Mucosa of descending colon (tissue), 3 donors: ENCODE measurements at regions not wholly inside any gene's neighbourhood (a gene's known extent, or its start where the extent isn't known, plus 50 kb on each side); places are given as distances from the start of the nearest gene placed in this dataset.

Source experiments
- ATAC-seq: fragments of 200-7000 bp; cut with Tn5 transposase; one replicate; pipeline ENCODE4 v1.9.1; 2020; ENCODE audit warnings: mild to moderate bottlenecking, moderate library complexity
- DNase-seq, 3 donors: peaks; one replicate each; pipeline ENCODE4 v3.0.0-alpha.2; 2020
- H3K36me3 ChIP-seq: fragments of 200-600 bp; one replicate; pipeline ENCODE4 v1.8.0; 2021; ENCODE audit warnings: low read depth, mild to moderate bottlenecking
- H3K4me1 ChIP-seq: fragments of 200-600 bp; one replicate; pipeline ENCODE4 v1.8.0; 2021; ENCODE audit warnings: low read depth, mild to moderate bottlenecking
- H3K4me3 ChIP-seq: fragments of 200-600 bp; one replicate; pipeline ENCODE4 v1.8.0; 2021; ENCODE audit warnings: mild to moderate bottlenecking
- H3K9me3 ChIP-seq: fragments of 200-600 bp; one replicate; pipeline ENCODE4 v1.8.0; 2021; ENCODE audit warnings: mild to moderate bottlenecking
- intact Hi-C, 2 donors: fragments of 100-400 bp; cut with DNase I in 1 of 2; cut with micrococcal nuclease in 1 of 2; formaldehyde crosslinking; loops; one replicate each; pipeline versions ENCODE4 v1.11.0 to v1.11.1; 2022; cut with DNase I, micrococcal nuclease
- TF ChIP-seq, protein P1 (sequence below): fragments of 200-600 bp; IDR thresholded peaks from one replicate; pipeline ENCODE4 v1.8.0; 2022; ENCODE audit warnings: antibody characterized with exemption, mild to moderate bottlenecking
- donor health status: DM: no; HTN: no; CAD: no; lungs with moderate emphysema.
- donor health status: DM: no; HTN: no; CAD: no.
- donor health status: DM: no; HTN: yes; CAD: no.

DNA sequence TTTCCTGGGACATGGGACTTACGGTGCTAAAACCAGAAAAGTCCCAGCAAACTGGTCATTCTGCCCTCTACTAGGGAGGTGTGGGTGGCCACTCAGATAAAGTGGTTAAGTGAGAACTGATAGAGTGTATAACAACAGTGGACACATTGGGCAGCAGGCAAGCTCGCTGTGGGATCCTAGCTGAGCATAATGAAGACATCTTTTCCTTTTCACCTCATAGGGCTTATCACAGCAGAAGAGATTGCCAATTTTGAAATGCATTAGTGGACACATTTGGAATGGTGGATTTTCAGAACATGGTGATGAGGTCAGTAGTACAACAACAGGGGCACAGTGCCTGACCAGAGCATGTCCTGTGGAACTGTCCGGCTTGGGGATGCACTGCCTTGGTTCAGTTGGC lies 477.1 kb upstream of the KIF2A start:
- H3K4me3 ChIP-seq: no peak overlapping the region
- TF ChIP-seq, protein P1, sequence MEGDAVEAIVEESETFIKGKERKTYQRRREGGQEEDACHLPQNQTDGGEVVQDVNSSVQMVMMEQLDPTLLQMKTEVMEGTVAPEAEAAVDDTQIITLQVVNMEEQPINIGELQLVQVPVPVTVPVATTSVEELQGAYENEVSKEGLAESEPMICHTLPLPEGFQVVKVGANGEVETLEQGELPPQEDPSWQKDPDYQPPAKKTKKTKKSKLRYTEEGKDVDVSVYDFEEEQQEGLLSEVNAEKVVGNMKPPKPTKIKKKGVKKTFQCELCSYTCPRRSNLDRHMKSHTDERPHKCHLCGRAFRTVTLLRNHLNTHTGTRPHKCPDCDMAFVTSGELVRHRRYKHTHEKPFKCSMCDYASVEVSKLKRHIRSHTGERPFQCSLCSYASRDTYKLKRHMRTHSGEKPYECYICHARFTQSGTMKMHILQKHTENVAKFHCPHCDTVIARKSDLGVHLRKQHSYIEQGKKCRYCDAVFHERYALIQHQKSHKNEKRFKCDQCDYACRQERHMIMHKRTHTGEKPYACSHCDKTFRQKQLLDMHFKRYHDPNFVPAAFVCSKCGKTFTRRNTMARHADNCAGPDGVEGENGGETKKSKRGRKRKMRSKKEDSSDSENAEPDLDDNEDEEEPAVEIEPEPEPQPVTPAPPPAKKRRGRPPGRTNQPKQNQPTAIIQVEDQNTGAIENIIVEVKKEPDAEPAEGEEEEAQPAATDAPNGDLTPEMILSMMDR: no peak
- H3K36me3 ChIP-seq: no peaks in the 10 kb centered on the region
- no peaks in the 10 kb centered on the region for H3K9me3 ChIP-seq
- intact Hi-C loops: no loop called here
- DNase-seq (no peak), ATAC-seq (no peak)
- no peaks in the 10 kb centered on the region for H3K4me1 ChIP-seq

DNA sequence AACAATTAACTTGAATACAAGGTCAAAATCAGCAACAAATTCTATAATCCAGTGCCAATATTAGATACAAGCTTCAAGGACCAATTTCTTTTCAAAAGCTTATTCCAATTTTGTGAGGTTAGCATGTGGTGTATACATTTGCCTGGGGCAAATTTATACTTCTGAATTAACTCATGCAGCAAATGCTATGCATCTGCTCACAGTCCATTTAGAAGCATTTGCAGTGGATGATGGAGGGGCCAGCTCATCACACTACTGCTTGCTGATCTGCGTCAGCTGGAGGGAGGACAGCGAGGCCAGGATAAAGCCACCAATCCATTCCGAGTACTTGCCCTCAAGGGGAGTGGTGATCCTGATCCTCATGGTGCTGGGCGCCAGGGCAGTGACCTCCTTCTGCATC lies 474.3 kb upstream of the KIF2A start:
- DNase-seq: no peak
- TF ChIP-seq, protein P1: no peak
- Histone ChIP-seq H3K4me3 (no peak overlapping the region), H3K9me3 (no peaks in the 10 kb centered on the region), H3K4me1 (no peaks in the 10 kb centered on the region), H3K36me3 (no peaks in the 10 kb centered on the region)
- intact Hi-C loops: no loop called here
- ATAC-seq: no peak

DNA sequence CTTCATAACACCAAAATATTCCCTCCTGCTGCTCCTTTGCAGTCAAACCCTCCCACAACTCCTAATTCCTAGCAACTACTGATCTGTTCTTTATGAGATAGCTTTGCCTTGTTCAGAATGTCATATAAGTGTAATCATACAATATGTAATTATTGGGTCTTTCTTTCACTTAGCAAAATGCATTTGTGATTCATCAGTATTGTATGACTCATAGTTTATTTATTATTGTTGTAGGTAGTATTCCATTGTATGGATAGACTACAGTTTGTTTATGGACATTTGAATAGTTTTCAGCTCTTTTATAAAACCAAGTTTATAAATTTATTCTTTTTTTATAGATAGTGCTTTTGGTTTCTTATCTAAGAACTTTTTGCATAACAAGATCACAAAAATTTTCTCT lies 468.2 kb upstream of the KIF2A start:
- Histone ChIP-seq H3K9me3 (no peaks in the 10 kb centered on the region), H3K4me3 (no peak overlapping the region), H3K36me3 (no peaks in the 10 kb centered on the region), H3K4me1 (no peaks in the 10 kb centered on the region)
- ATAC-seq (no peak), DNase-seq (no peak)
- TF ChIP-seq, protein P1: no peak
- intact Hi-C loops: no loop called here

DNA sequence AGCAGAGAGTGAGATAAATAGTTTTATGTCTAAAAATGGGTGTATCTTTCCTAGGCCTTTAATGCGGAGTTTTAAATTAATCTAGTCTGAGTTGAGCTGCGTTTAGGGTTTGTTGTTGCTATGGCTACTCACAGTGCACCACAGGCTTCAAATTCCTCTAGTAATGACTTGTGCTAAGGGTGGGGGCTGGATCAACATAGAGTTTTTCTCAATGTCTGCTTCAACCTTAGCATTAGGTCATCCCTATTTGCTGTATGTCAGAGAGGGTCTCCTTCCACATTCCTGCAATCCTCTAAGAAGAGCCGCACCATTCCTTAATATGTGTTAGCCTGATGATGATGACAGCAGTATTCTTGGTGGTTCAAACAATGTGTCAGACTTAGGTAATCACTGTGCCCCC lies 465.6 kb upstream of the KIF2A start:
- TF ChIP-seq, protein P1: no peak
- intact Hi-C loops: no loop called here
- DNase-seq: no peak

DNA sequence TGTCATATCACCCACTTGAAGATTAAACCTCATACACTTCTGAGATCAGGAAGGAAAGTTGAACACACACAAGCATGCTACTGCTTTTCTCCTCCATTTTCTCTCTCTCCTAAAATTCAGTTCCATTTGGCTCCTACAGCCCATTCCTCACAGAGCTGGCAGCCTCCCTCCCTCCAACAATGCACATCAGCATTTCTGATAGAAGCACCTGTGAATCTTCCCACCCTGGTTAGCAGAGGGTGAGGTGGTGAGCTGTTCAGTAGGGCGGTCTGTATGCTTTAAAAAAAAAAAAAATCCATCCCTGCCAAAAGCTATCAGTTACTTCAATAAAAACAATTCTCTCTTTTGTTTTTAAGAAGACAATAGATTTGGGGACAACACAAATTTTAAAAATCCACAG lies 463.2 kb upstream of the KIF2A start:
- no peak for DNase-seq
- H3K4me1 ChIP-seq: no peaks in the 10 kb centered on the region
- intact Hi-C loops: no loop called here
- TF ChIP-seq, protein P1: no peak
- H3K9me3 ChIP-seq: no peaks in the 10 kb centered on the region
- H3K4me3 ChIP-seq: no peak overlapping the region
- H3K36me3 ChIP-seq: no peaks in the 10 kb centered on the region
- ATAC-seq: no peak

More for the DNA sequence above, 465.6 kb upstream of the KIF2A start:
- H3K9me3 ChIP-seq: no peaks in the 10 kb centered on the region
- no peaks in the 10 kb centered on the region for H3K36me3 ChIP-seq
- no peaks in the 10 kb centered on the region for H3K4me1 ChIP-seq
- H3K4me3 ChIP-seq: no peak overlapping the region
- no peak for ATAC-seq

DNA sequence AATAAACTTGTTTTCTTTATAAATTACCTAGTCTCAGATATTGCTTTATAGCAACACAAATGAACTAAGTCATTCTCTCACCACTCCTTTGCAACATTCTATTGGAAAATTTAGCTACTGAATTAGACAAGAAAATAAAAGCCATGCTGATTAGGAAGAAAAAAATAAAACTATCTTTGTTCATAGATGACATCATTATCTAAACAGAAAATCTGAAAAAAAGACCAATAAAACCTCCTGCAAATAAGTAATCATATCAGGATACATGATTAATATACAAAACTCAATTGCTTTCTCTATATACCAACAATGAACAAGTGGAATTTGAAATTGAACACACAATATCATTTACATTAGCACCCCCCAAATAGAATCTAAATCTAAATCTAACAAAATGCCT lies 455.3 kb upstream of the KIF2A start:
- H3K4me3 ChIP-seq: no peak overlapping the region
- TF ChIP-seq, protein P1: no peak
- H3K4me1 ChIP-seq: no peaks in the 10 kb centered on the region
- no peak for ATAC-seq
- intact Hi-C loops: no loop called here
- no peaks in the 10 kb centered on the region for H3K36me3 ChIP-seq
- DNase-seq: no peak
- H3K9me3 ChIP-seq: no peaks in the 10 kb centered on the region
